H1 (cell line): ENCODE measurements at regions not wholly inside any gene's neighbourhood (a gene's known extent, or its start where the extent isn't known, plus 50 kb on each side); places are given as distances from the start of the nearest gene placed in this dataset.

Source experiments
- CTCF ChIA-PET: fragments of 300-600 bp; sonication (Branson Sonifier 250); formaldehyde crosslinking; loops from one replicate; lab custom pipeline; 2021; ENCODE audit not compliant: partially characterized antibody; lab: Charles Lee
- POLR2A ChIA-PET: fragments of 300-600 bp; sonication (Branson Sonifier 250); formaldehyde crosslinking; loops from one replicate; lab custom pipeline; 2021; ENCODE audit warnings: inconsistent platforms; ENCODE audit not compliant: partially characterized antibody; lab: Charles Lee
- DNase-seq, 2 experiments: peaks; one replicate each; pipeline versions ENCODE4 v3.0.0 to v3.0.0-alpha.2; 2010 to 2022; ENCODE audit warnings: low spot score in 2 of 2, low read depth in 1 of 2, mixed read lengths in 1 of 2
- FAIRE-seq: peaks from 2 replicates; lab custom pipeline; 2011; peaks lifted over from hg19 to GRCh38; lab: Jason Lieb, UNC
- H2AFZ ChIP-seq: 2 replicates; pipeline ENCODE4 v1.8.1; 2012; ENCODE audit warnings: low read length, inconsistent platforms
- H2AK5ac ChIP-seq: 2 replicates; pipeline ENCODE4 v1.6.1; 2013; ENCODE audit warnings: low read depth, low read length
- H2BK120ac ChIP-seq: replicated peaks from 2 replicates; pipeline ENCODE3; 2013; ENCODE audit warnings: low read depth, low read length, inconsistent platforms
- H2BK12ac ChIP-seq: 2 replicates; pipeline ENCODE4 v1.6.1; 2013; ENCODE audit warnings: low read depth, low read length
- H2BK15ac ChIP-seq: 2 replicates; pipeline ENCODE4 v1.6.1; 2013; ENCODE audit warnings: low read length
- H2BK20ac ChIP-seq: 2 replicates; pipeline ENCODE4 v1.6.1; 2013; ENCODE audit warnings: low read length
- H2BK5ac ChIP-seq: 2 replicates; pipeline ENCODE4 v1.6.1; 2013; ENCODE audit warnings: low read depth, low read length
- H3K14ac ChIP-seq: 2 replicates; pipeline ENCODE4 v1.6.1; 2013; ENCODE audit warnings: inconsistent platforms; ENCODE audit not compliant: insufficient read length
- H3K18ac ChIP-seq: 2 replicates; pipeline ENCODE4 v1.6.1; 2013; ENCODE audit warnings: low read length; ENCODE audit errors: extremely low read depth
- H3K23ac ChIP-seq: 2 replicates; pipeline ENCODE4 v1.6.1; 2013; ENCODE audit warnings: inconsistent platforms; ENCODE audit not compliant: insufficient read length
- H3K23me2 ChIP-seq: 2 replicates; pipeline ENCODE4 v1.6.1; 2013; ENCODE audit warnings: low read depth, low read length
- H3K27ac ChIP-seq: 2 replicates; pipeline ENCODE4 v1.6.1; 2011; ENCODE audit warnings: low read depth, low read length, inconsistent platforms
- H3K27me3 ChIP-seq, 4 experiments: replicated peaks in 1 of 4; 1 replicate in 1 of 4; 2 replicates in 3 of 4; pipeline versions ENCODE4 v1.6.1 to v1.8.1; 2011 to 2013; ENCODE audit warnings: low read length in 3 of 4, mild to moderate bottlenecking in 3 of 4, inconsistent platforms in 2 of 4, mixed read lengths in 2 of 4, moderate library complexity in 1 of 4; ENCODE audit not compliant: control insufficient read depth in 3 of 4, insufficient read depth in 3 of 4; ENCODE audit errors: extremely low read depth in 1 of 4
- H3K36me3 ChIP-seq, 4 experiments: 2 replicates each; pipeline versions ENCODE4 v1.6.1 to v1.8.1; 2011 to 2013; ENCODE audit warnings: mild to moderate bottlenecking in 4 of 4, low read length in 3 of 4, moderate library complexity in 2 of 4, control low read depth in 1 of 4, inconsistent platforms in 1 of 4; ENCODE audit not compliant: insufficient read depth in 4 of 4, control insufficient read depth in 2 of 4
- H3K4ac ChIP-seq: replicated peaks from 2 replicates; pipeline ENCODE3; 2013; ENCODE audit warnings: low read length, low read depth, mixed read lengths, inconsistent platforms; ENCODE audit not compliant: insufficient read length
- H3K4me1 ChIP-seq, 4 experiments: replicated peaks in 1 of 4; 1 replicate in 1 of 4; 2 replicates in 3 of 4; pipeline versions ENCODE4 v1.6.1 to v1.8.1; 2011 to 2013; ENCODE audit warnings: low read length in 3 of 4, inconsistent platforms in 2 of 4, mixed read lengths in 1 of 4; ENCODE audit not compliant: insufficient read depth in 4 of 4, control insufficient read depth in 3 of 4
- H3K4me2 ChIP-seq, 2 experiments: 2 replicates each; pipeline versions ENCODE4 v1.6.1 to v1.8.1; 2011 to 2013; ENCODE audit warnings: low read depth in 2 of 2, low read length in 2 of 2, control low read depth in 1 of 2, inconsistent platforms in 1 of 2, mild to moderate bottlenecking in 1 of 2; ENCODE audit not compliant: insufficient read depth in 1 of 2
- H3K4me3 ChIP-seq, 4 experiments: fragments of 200-600, 300-600 bp in 1 of 4; sonication (generic), shearing (Covaris generic), sonication (Bioruptor Twin) in 1 of 4; 2 replicates each; pipeline versions ENCODE4 v1.5.1 to v1.8.1; 2011 to 2016; ENCODE audit warnings: low read length in 4 of 4, low read depth in 3 of 4, control low read depth in 2 of 4, inconsistent platforms in 2 of 4, mild to moderate bottlenecking in 2 of 4, mixed read lengths in 1 of 4, moderate library complexity in 1 of 4; ENCODE audit not compliant: insufficient read depth in 2 of 4; ENCODE audit errors: extremely low read depth in 1 of 4
- H3K56ac ChIP-seq: replicated peaks from 2 replicates; pipeline ENCODE3; 2013; ENCODE audit warnings: low read depth, mild to moderate bottlenecking, mixed read lengths, low read length, inconsistent platforms; ENCODE audit not compliant: insufficient read length
- H3K79me1 ChIP-seq: 2 replicates; pipeline ENCODE4 v1.6.1; 2013; ENCODE audit warnings: low read depth, low read length, control low read depth
- H3K79me2 ChIP-seq, 2 experiments: 2 replicates each; pipeline versions ENCODE4 v1.6.1 to v1.8.1; 2012 to 2013; ENCODE audit warnings: low read length in 2 of 2, mild to moderate bottlenecking in 2 of 2, inconsistent platforms in 1 of 2; ENCODE audit not compliant: insufficient read depth in 2 of 2, control insufficient read depth in 1 of 2
- H3K9ac ChIP-seq, 4 experiments: replicated peaks in 1 of 4; 1 replicate in 1 of 4; 2 replicates in 3 of 4; pipeline versions ENCODE4 v1.6.1 to v1.8.1; 2011 to 2013; ENCODE audit warnings: low read depth in 3 of 4, low read length in 3 of 4, control low read depth in 2 of 4, mild to moderate bottlenecking in 2 of 4, moderate library complexity in 2 of 4, inconsistent platforms in 1 of 4; ENCODE audit errors: extremely low read depth in 1 of 4
- H3K9me3 ChIP-seq, 2 experiments: 2 replicates each; pipeline versions ENCODE4 v1.6.1 to v1.8.1; 2012 to 2013; ENCODE audit warnings: mild to moderate bottlenecking in 2 of 2, moderate library complexity in 2 of 2, control low read depth in 1 of 2, inconsistent platforms in 1 of 2, low read depth in 1 of 2, low read length in 1 of 2, mixed read lengths in 1 of 2; ENCODE audit not compliant: insufficient read depth in 2 of 2
- H4K20me1 ChIP-seq, 2 experiments: replicated peaks in 1 of 2; 2 replicates each; pipeline versions ENCODE3 to v1.8.1; 2011 to 2013; ENCODE audit warnings: inconsistent platforms in 2 of 2, low read length in 2 of 2, mild to moderate bottlenecking in 1 of 2; ENCODE audit not compliant: insufficient read depth in 2 of 2, control insufficient read depth in 1 of 2
- H4K5ac ChIP-seq: 2 replicates; pipeline ENCODE4 v1.6.1; 2013; ENCODE audit warnings: low read length, low read depth, mixed read lengths, inconsistent platforms; ENCODE audit not compliant: insufficient read length
- H4K8ac ChIP-seq: 2 replicates; pipeline ENCODE4 v1.8.0; 2013; ENCODE audit warnings: mild to moderate bottlenecking, moderate library complexity, low read length, inconsistent platforms; ENCODE audit not compliant: insufficient read depth; ENCODE audit errors: extremely low read depth
- H4K91ac ChIP-seq: replicated peaks from 2 replicates; pipeline ENCODE3; 2013; ENCODE audit warnings: low read length, mixed read lengths, inconsistent platforms; ENCODE audit not compliant: insufficient read length
- BCL11A ChIP-seq, 2 experiments: IDR thresholded peaks; one replicate each; pipeline ENCODE4 v1.6.1; 2011; ENCODE audit warnings: low read depth in 2 of 2, low read length in 2 of 2, mild to moderate bottlenecking in 2 of 2
- CEBPB ChIP-seq: IDR thresholded peaks from 2 replicates; pipeline ENCODE4 v1.6.1; 2012; ENCODE audit warnings: low read depth, low read length
- EP300 ChIP-seq, 2 experiments: IDR thresholded peaks; 1 replicate in 1 of 2; 2 replicates in 1 of 2; pipeline ENCODE4 v1.6.1; 2011 to 2012; ENCODE audit warnings: low read depth in 2 of 2, low read length in 2 of 2, mild to moderate bottlenecking in 2 of 2, borderline replicate concordance in 1 of 2, inconsistent platforms in 1 of 2, moderate library complexity in 1 of 2
- HDAC6 ChIP-seq: IDR thresholded peaks from one replicate; pipeline ENCODE4 v1.7.1; 2012; ENCODE audit warnings: low read depth, mild to moderate bottlenecking, inconsistent platforms, low read length, moderate library complexity
- JUND ChIP-seq: IDR thresholded peaks from 2 replicates; pipeline ENCODE4 v1.6.1; 2011; ENCODE audit warnings: mild to moderate bottlenecking, improper control_type of control experiment, low read length
- POLR2AphosphoS5 ChIP-seq: IDR thresholded peaks from 2 replicates; pipeline ENCODE4 v1.6.1; 2011; ENCODE audit warnings: low read depth, low read length
- SAP30 ChIP-seq: fragments of 300-600 bp; sonication (generic); IDR thresholded peaks from 2 replicates; pipeline ENCODE4 v1.7.1; 2012; ENCODE audit warnings: low read length, moderate library complexity, mild to moderate bottlenecking, inconsistent platforms; ENCODE audit not compliant: insufficient read depth, insufficient replicate concordance
- SP2 ChIP-seq: IDR thresholded peaks from 2 replicates; pipeline ENCODE4 v1.6.1; 2012; ENCODE audit warnings: mild to moderate bottlenecking, low read length, inconsistent platforms
- TBP ChIP-seq: IDR thresholded peaks from 2 replicates; pipeline ENCODE4 v1.6.1; 2011; ENCODE audit warnings: low read depth, low read length, improper control_type of control experiment
- ZNF274 ChIP-seq: IDR thresholded peaks from 2 replicates; pipeline ENCODE4 v1.7.0; 2012; ENCODE audit warnings: low read length, borderline replicate concordance; ENCODE audit errors: extremely low read depth
- WGBS, 2 experiments: shearing (Covaris generic) in 1 of 2; methylation state at CpG; one replicate each; pipeline versions ENCODE4 v1.1.6 to v1.1.7; 2013 to 2015; ENCODE audit warnings: low lambda C conversion rate in 2 of 2, mixed read lengths in 2 of 2, inconsistent platforms in 1 of 2, low coverage in 1 of 2, missing lambda C conversion rate in 1 of 2; ENCODE audit not compliant: insufficient replicate concordance in 2 of 2, insufficient coverage in 1 of 2, insufficient read length in 1 of 2; ENCODE audit errors: extremely low coverage in 1 of 2, missing lambda C conversion rate in 1 of 2; 5-methylcytosine and 5-hydroxymethylcytosine counted together

- Histone ChIP-seq H3K27me3 (no peaks in the 10 kb centered on the region; a peak in 1 of 7 replicates), H3K18ac (no peak overlapping the region), H3K9me3 (no peaks in the 10 kb centered on the region), H4K5ac (no peak overlapping the region), H2BK5ac (no peak overlapping the region), H3K79me2 (no peaks in the 10 kb centered on the region), H2AK5ac (peak overlapping the region; percentile 65; the same call in 1 of the 2 replicates), H2BK120ac (no peak overlapping the region), H2BK20ac (no peak overlapping the region), H3K4me2 (no peak overlapping the region), H4K8ac (no peak overlapping the region), H3K27ac (no peak overlapping the region), H2BK15ac (0 out of 2 replicates have a peak overlapping the region, but pooled peaks have one; percentile 19), H3K23me2 (no peaks in the 10 kb centered on the region; the same call in 1 of the 2 replicates), H3K4me1 (no peaks in the 10 kb centered on the region), H3K56ac (no peak overlapping the region), H3K4me3 (no peak overlapping the region), H3K14ac (no peak overlapping the region), H3K9ac (no peak overlapping the region), H3K23ac (no peak overlapping the region), H2AFZ (no peak overlapping the region), H4K91ac (no peak overlapping the region), H4K20me1 (no peaks in the 10 kb centered on the region), H3K79me1 (no peaks in the 10 kb centered on the region), H2BK12ac (no peak overlapping the region), H3K36me3 (no peaks in the 10 kb centered on the region), H3K4ac (no peak overlapping the region)
- ChIA-PET POLR2A (interaction anchor here (0.9 kb wide), 1 partner anchor 455 kb away, joined by 3 read pairs; no protein-coding TSS in a partner anchor), CTCF (interaction anchor here (0.8 to 1.6 kb wide), 6 partner anchors 10 to 109 kb away, joined by 3 to 4 read pairs (median 3); no protein-coding TSS in a partner anchor)
- TF ChIP-seq SP2: no peak
- no peak for TF ChIP-seq JUND
- TF ChIP-seq TBP: no peak
- TF ChIP-seq EP300 (IDR thresholded peaks at IDR 0.05; ENCODE audit: borderline replicate concordance in 1 of 2, low read depth in 2 of 2, low read length in 2 of 2): no peak
- TF ChIP-seq CEBPB: no peak
- TF ChIP-seq HDAC6: no peak
- TF ChIP-seq ZNF274: no peak
- TF ChIP-seq SAP30: no peak
- no peak for TF ChIP-seq POLR2AphosphoS5
- no peak for TF ChIP-seq BCL11A (IDR thresholded peaks at IDR 0.05; ENCODE audit: low read depth in 2 of 2, low read length in 2 of 2)
- FAIRE-seq: no peak
- WGBS, 2 experiments: 93% methylated on average over 5 of the region's 5 CpGs; no CpG with 5 or more reads in 1 of the 2 experiments
- no peak for DNase-seq
Observed at GRCh38 chr11:69212798-69213110, 57.0 kb downstream of the SMIM38 start.
